BE2C (cell line): ENCODE measurements at regions not wholly inside any gene's neighbourhood (a gene's known extent, or its start where the extent isn't known, plus 50 kb on each side); places are given as distances from the start of the nearest gene placed in this dataset.

Experiments used
- DNase-seq: peaks from one replicate; pipeline ENCODE4 v3.0.0-alpha.2; 2020
- H3K27me3 ChIP-seq: fragments of 250-450 bp; sonication (Bioruptor Pico); 2 replicates; pipeline ENCODE4 v1.5.1; 2020; ENCODE audit warnings: mild to moderate bottlenecking
- H3K36me3 ChIP-seq: fragments of 250-450 bp; sonication (Bioruptor Pico); 2 replicates; pipeline ENCODE4 v1.5.1; 2020; ENCODE audit warnings: mild to moderate bottlenecking
- H3K4me1 ChIP-seq: fragments of 250-450 bp; sonication (Bioruptor Pico); 2 replicates; pipeline ENCODE4 v1.5.1; 2020
- H3K4me3 ChIP-seq: 2 replicates; pipeline ENCODE4 v1.5.1; 2011; ENCODE audit warnings: low read depth, low read length
- H3K9me3 ChIP-seq: fragments of 250-450 bp; sonication (Bioruptor Pico); 2 replicates; pipeline ENCODE4 v1.5.1; 2020
- TF ChIP-seq, protein P1 (sequence below): IDR thresholded peaks from 2 replicates; pipeline ENCODE4 v1.5.1; 2012; ENCODE audit warnings: mild to moderate bottlenecking, low read depth, low read length

DNA sequence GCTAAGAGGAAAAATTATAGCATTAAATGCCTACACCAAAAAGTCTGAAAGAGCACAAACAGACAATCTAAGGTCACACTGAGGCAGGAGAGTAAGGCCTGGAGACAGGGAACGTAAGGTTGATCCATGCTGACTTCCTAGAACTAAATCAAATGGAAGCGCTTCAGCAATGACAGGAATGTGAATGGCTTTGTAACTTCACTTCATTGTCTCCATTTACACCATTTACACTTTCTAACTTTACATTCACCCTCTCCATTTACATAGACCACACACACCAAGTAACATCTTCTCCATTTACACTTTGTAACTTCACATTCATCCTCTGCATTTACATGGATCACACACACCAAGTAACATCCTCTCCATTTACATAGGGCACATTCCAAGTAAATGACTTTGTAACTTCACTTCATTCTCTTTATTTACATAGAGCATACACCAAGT is 103.1 kb upstream of the SPATS2L start:
- H3K4me1 ChIP-seq = peaks cover 11% of the 10 kb centered on the region
- no peaks in the 10 kb centered on the region for H3K27me3 ChIP-seq
- TF ChIP-seq, protein P1, sequence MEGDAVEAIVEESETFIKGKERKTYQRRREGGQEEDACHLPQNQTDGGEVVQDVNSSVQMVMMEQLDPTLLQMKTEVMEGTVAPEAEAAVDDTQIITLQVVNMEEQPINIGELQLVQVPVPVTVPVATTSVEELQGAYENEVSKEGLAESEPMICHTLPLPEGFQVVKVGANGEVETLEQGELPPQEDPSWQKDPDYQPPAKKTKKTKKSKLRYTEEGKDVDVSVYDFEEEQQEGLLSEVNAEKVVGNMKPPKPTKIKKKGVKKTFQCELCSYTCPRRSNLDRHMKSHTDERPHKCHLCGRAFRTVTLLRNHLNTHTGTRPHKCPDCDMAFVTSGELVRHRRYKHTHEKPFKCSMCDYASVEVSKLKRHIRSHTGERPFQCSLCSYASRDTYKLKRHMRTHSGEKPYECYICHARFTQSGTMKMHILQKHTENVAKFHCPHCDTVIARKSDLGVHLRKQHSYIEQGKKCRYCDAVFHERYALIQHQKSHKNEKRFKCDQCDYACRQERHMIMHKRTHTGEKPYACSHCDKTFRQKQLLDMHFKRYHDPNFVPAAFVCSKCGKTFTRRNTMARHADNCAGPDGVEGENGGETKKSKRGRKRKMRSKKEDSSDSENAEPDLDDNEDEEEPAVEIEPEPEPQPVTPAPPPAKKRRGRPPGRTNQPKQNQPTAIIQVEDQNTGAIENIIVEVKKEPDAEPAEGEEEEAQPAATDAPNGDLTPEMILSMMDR = no peak
- H3K9me3 ChIP-seq = peaks cover 3% of the 10 kb centered on the region; the same call in 1 of the 2 replicates
- DNase-seq = no peak
- H3K4me3 ChIP-seq = no peak overlapping the region
- H3K36me3 ChIP-seq = no peaks in the 10 kb centered on the region

DNA sequence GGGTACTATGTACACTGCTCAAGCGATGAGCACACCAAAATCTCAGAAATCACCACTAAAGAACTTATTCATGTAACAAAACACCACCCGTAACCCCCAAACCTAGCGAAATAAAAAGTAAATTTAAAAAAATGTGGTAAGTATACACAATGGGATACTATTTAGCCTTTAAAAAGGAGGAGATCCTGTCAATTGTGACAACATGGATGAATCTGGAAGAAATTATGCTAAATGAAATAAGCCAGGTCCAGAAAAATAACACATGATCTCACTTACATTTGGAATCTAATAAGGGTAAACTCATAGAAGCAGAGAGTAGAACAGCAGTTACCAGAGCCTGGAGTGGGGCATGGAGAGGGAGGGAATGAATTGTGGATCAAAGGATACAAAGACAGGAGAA is 98.5 kb upstream of the SPATS2L start:
- no peak overlapping the region for H3K4me3 ChIP-seq
- no peaks in the 10 kb centered on the region for H3K36me3 ChIP-seq
- TF ChIP-seq, protein P1 = no peak
- H3K27me3 ChIP-seq = no peaks in the 10 kb centered on the region
- no peaks in the 10 kb centered on the region for H3K9me3 ChIP-seq
- no peak for DNase-seq
- H3K4me1 ChIP-seq = peaks cover 9% of the 10 kb centered on the region

DNA sequence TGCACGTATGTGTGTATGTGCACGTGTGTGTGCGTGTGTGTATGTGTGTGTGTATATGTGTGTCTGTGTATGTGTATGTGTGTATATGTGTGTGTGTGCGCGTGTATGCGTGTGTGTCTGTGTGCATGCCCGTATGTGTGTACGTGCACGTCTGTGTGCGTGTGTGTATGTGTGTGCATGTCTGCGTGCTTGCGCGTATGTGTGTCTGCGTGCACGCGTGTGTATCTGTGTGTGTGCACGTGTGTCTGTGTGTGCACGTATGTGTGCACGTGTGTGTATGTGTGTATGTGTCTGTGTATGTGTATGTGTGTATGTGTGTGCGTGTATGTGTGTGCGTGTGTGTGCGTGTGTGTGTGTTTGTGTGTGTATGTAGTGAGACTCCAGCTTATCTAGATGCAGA is 97.5 kb upstream of the SPATS2L start:
- H3K4me1 ChIP-seq = peaks cover 9% of the 10 kb centered on the region
- no peaks in the 10 kb centered on the region for H3K36me3 ChIP-seq
- no peaks in the 10 kb centered on the region for H3K27me3 ChIP-seq
- no peak for DNase-seq
- TF ChIP-seq, protein P1 = no peak
- no peaks in the 10 kb centered on the region for H3K9me3 ChIP-seq
- no peak overlapping the region for H3K4me3 ChIP-seq

DNA sequence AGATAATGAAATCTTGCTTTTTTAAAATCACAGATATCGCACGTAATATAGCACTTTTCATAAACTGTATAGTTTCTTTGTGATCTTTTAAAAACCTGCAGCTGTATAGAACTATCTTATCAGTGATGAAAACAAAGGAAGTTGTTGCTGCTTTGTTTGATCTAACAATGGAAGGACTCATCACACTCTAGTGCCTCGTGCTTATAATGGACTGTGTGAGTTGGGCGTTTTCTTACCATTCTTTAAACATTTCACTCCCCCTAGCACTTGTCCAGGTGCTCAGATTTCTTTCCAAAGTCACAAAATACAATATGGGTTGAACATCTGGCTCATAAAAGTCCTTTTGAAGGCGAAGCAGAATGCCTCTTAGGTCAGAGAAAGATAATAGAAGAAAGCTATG is 94.8 kb upstream of the SPATS2L start:
- no peak for DNase-seq
- no peaks in the 10 kb centered on the region for H3K9me3 ChIP-seq
- no peaks in the 10 kb centered on the region for H3K36me3 ChIP-seq
- H3K4me3 ChIP-seq = no peak overlapping the region
- no peaks in the 10 kb centered on the region for H3K27me3 ChIP-seq
- H3K4me1 ChIP-seq = peaks cover 9% of the 10 kb centered on the region
- TF ChIP-seq, protein P1 = no peak

DNA sequence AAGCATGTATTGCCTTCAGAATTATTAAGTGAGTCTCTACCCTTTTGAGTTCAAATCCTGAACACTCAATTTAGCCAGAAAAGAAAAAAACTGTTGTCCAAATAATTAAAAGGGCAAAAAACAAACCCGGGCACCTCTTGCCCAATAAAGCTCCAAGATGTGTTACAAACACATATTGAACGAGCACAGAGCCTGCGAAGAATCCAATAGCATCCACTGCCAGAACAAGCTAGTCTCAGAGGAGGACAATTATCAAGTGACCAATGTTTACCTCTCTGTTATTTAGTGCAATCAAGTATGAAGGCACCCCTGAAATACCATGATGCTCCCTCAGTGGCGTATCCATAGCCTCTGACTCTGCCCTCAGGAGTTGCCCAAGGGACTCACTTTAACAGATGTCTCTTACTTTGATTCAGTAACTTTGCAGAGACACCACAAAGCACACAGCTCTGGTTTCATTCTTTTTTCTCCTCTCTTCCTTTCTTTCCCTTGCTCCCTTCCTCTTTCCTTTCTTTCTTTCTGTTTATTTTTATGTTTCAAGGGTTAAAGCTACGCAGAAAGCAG is 93.5 kb upstream of the SPATS2L start:
- H3K36me3 ChIP-seq = no peaks in the 10 kb centered on the region
- H3K27me3 ChIP-seq = no peaks in the 10 kb centered on the region
- no peak overlapping the region for H3K4me3 ChIP-seq
- TF ChIP-seq, protein P1 = no peak
- H3K4me1 ChIP-seq = peaks cover 9% of the 10 kb centered on the region
- no peak for DNase-seq
- H3K9me3 ChIP-seq = no peaks in the 10 kb centered on the region

DNA sequence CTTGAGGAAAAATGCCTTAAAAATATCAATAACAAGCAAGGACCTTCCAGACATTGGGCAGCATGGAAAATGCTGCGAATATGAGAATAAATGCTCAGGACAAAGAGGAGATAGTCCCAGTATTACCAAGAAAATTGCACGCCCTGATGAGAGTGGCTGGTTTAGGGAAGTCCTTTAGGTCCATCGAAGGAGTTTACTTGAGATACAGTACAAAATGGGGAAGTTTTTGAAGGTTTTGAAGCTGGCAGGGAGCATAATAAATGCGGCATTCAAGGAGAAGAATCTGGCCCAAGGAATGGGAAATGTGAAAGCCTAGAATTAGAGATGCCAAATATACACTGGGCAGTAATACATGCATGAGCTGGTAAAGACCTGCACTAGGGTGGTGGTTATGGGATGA is 90.2 kb upstream of the SPATS2L start:
- no peaks in the 10 kb centered on the region for H3K36me3 ChIP-seq
- no peaks in the 10 kb centered on the region for H3K9me3 ChIP-seq
- H3K4me3 ChIP-seq = no peak overlapping the region
- peaks cover 23% of the 10 kb centered on the region for H3K4me1 ChIP-seq
- H3K27me3 ChIP-seq = no peaks in the 10 kb centered on the region
- DNase-seq = no peak
- TF ChIP-seq, protein P1 = no peak
